ENCODE measurements at regions not wholly inside any gene's neighbourhood (a gene's known extent, or its start where the extent isn't known, plus 50 kb on each side); places are given as distances from the start of the nearest gene placed in this dataset.
"Not testable (repeated sequence)": the region's sequence is repeated elsewhere in the genome, so short reads cannot be mapped to it uniquely, and the experiment has no call there.

- no peak for DNase-seq (ENCODE audit: low read depth in 2 of 2)
Measured at GRCh38 chr3:99586701-99587100, 51.7 kb upstream of the COL8A1 start.

GRCh38 chr3:99579965-99580364 is 58.4 kb upstream of the COL8A1 start:
- no peak for DNase-seq (ENCODE audit: low read depth in 2 of 2)

- no peak for DNase-seq (ENCODE audit: low read depth in 2 of 2)
Measured at GRCh38 chr3:99579246-99579645, 59.1 kb upstream of the COL8A1 start.

GRCh38 chr3:99578339-99578970 is 59.9 kb upstream of the COL8A1 start:
- no peak for DNase-seq (ENCODE audit: low read depth in 2 of 2)

GRCh38 chr3:99576904-99577559 is 61.4 kb upstream of the COL8A1 start:
- DNase-seq (ENCODE audit: low read depth in 2 of 2) = no peak

- no peak for DNase-seq (ENCODE audit: low read depth in 2 of 2)
Measured at GRCh38 chr3:99575683-99576082, 62.7 kb upstream of the COL8A1 start.

GRCh38 chr3:99570061-99570460 is 68.3 kb upstream of the COL8A1 start:
- no peak for DNase-seq (ENCODE audit: low read depth in 2 of 2)

GRCh38 chr3:99568663-99569335 is 69.6 kb upstream of the COL8A1 start:
- DNase-seq (ENCODE audit: low read depth in 2 of 2) = no peak

GRCh38 chr3:99565331-99565730 is 73.1 kb upstream of the COL8A1 start:
- no peak for DNase-seq (ENCODE audit: low read depth in 2 of 2)

GRCh38 chr3:99562990-99563607 is 75.3 kb upstream of the COL8A1 start:
- DNase-seq (ENCODE audit: low read depth in 2 of 2) = no peak

- no peak for DNase-seq (ENCODE audit: low read depth in 2 of 2)
Measured at GRCh38 chr3:99562138-99562537, 76.3 kb upstream of the COL8A1 start.

GRCh38 chr3:99561056-99561455 is 77.3 kb upstream of the COL8A1 start:
- DNase-seq (ENCODE audit: low read depth in 2 of 2) = no peak

- DNase-seq (ENCODE audit: low read depth in 2 of 2) = no peak
Measured at GRCh38 chr3:99559196-99559595, 79.2 kb upstream of the COL8A1 start.

- DNase-seq (ENCODE audit: low read depth in 2 of 2) = not testable (repeated sequence)
Measured at GRCh38 chr3:99555885-99556284, 82.5 kb upstream of the COL8A1 start.

GRCh38 chr3:99551520-99551919 is 86.9 kb upstream of the COL8A1 start:
- no peak for DNase-seq (ENCODE audit: low read depth in 2 of 2)

GRCh38 chr3:99549957-99550603 is 88.3 kb upstream of the COL8A1 start:
- no peak for DNase-seq (ENCODE audit: low read depth in 2 of 2)

- DNase-seq (ENCODE audit: low read depth in 2 of 2) = no peak
Measured at GRCh38 chr3:99549220-99549619, 89.2 kb upstream of the COL8A1 start.

- no peak for DNase-seq (ENCODE audit: low read depth in 2 of 2)
Measured at GRCh38 chr3:99548674-99549073, 89.7 kb upstream of the COL8A1 start.

- no peak for DNase-seq (ENCODE audit: low read depth in 2 of 2)
Measured at GRCh38 chr3:99545941-99546580, 92.3 kb upstream of the COL8A1 start.

- no peak for DNase-seq (ENCODE audit: low read depth in 2 of 2)
Measured at GRCh38 chr3:99544786-99545281, 93.6 kb upstream of the COL8A1 start.

GRCh38 chr3:99543796-99544195 is 94.6 kb upstream of the COL8A1 start:
- no peak for DNase-seq (ENCODE audit: low read depth in 2 of 2)

Data from stimulated activated CD8-positive, alpha-beta memory T cell treated with anti-CD3 and anti-CD28 coated beads, Interleukin-15, amount 100 ng/mL, for 48 hours (primary cell).